HepG2 (cell line): ENCODE measurements at regions not wholly inside any gene's neighbourhood (a gene's known extent, or its start where the extent isn't known, plus 50 kb on each side); places are given as distances from the start of the nearest gene placed in this dataset.

Experiments used
- ATAC-seq: fragments of 200-7000 bp; cut with Tn5 transposase; 3 replicates; pipeline ENCODE4 v1.9.1; 2020; ENCODE audit warnings: mild to moderate bottlenecking, moderate library complexity
- BruUV-seq: library from RNA; stranded (reverse); fragments of 400-500 nt; replicated peaks from 2 replicates; lab custom pipeline; 2021; lab: Mats Ljungman, UMichigan
- CTCF ChIA-PET: fragments of 300-600 bp; formaldehyde crosslinking; extraction: SDS; loops from one replicate; lab custom pipeline; 2021; ENCODE audit warnings: low total read pairs, inconsistent platforms, low intra/inter-chr PET ratio; lab: Yijun Ruan, JAX
- POLR2A ChIA-PET: fragments of 350-600 bp; sonication (Branson Sonifier 250); formaldehyde crosslinking; loops from one replicate; lab custom pipeline; 2020; ENCODE audit warnings: antibody characterized with exemption, inconsistent platforms; lab: Yijun Ruan, JAX
- DNase-seq: peaks from one replicate; pipeline ENCODE4 v3.0.0-alpha.2; 2015; ENCODE audit warnings: low spot score
- FAIRE-seq: peaks from 3 replicates; lab custom pipeline; 2011; peaks lifted over from hg19 to GRCh38; lab: Jason Lieb, UNC
- H2AFZ ChIP-seq: one replicate; pipeline ENCODE4 v1.6.1; 2011; ENCODE audit warnings: low read length, inconsistent platforms
- H3K27ac ChIP-seq: fragments of 300-600 bp; 3 replicates; pipeline ENCODE4 v1.8.0; 2011; ENCODE audit warnings: mixed run types, mild to moderate bottlenecking, mixed read lengths, low read length, inconsistent platforms; ENCODE audit not compliant: insufficient read depth; ENCODE audit errors: extremely low read length
- H3K27me3 ChIP-seq, 2 experiments: fragments of 200-600 bp in 1 of 2; 2 replicates in 1 of 2; 3 replicates in 1 of 2; pipeline versions ENCODE4 v1.6.0 to v1.8.0; 2011; ENCODE audit warnings: low read length in 2 of 2, mild to moderate bottlenecking in 2 of 2, moderate library complexity in 2 of 2, inconsistent platforms in 1 of 2; ENCODE audit not compliant: insufficient read depth in 2 of 2, control insufficient read depth in 1 of 2
- H3K36me3 ChIP-seq, 2 experiments: fragments of 200-600 bp in 1 of 2; replicated peaks in 1 of 2; 2 replicates in 1 of 2; 3 replicates in 1 of 2; pipeline versions ENCODE4 v1.5.1 to v1.8.0; 2011; ENCODE audit warnings: low read length in 2 of 2, inconsistent platforms in 1 of 2; ENCODE audit not compliant: insufficient read depth in 2 of 2, control insufficient read depth in 1 of 2
- H3K4me1 ChIP-seq: 2 replicates; pipeline ENCODE4 v1.5.1; 2012; ENCODE audit warnings: low read length, inconsistent platforms; ENCODE audit not compliant: insufficient read depth
- H3K4me2 ChIP-seq: 2 replicates; pipeline ENCODE4 v1.6.0; 2011; ENCODE audit warnings: low read depth, low read length, inconsistent platforms
- H3K4me3 ChIP-seq, 3 experiments: fragments of 200-600 bp in 1 of 3; sonication (generic), shearing (Covaris generic) in 1 of 3; replicated peaks in 1 of 3; 2 replicates each; pipeline ENCODE4 v1.5.1; 2011 to 2016; ENCODE audit warnings: low read length in 3 of 3, inconsistent platforms in 2 of 3, low read depth in 2 of 3, mild to moderate bottlenecking in 2 of 3, control low read depth in 1 of 3, mixed read lengths in 1 of 3; ENCODE audit not compliant: insufficient read depth in 1 of 3
- H3K79me2 ChIP-seq: one replicate; pipeline ENCODE4 v1.6.1; 2011; ENCODE audit warnings: low read length, inconsistent platforms; ENCODE audit not compliant: insufficient read depth
- H3K9ac ChIP-seq: 2 replicates; pipeline ENCODE4 v1.6.0; 2011; ENCODE audit warnings: mild to moderate bottlenecking, low read depth, low read length, inconsistent platforms; ENCODE audit not compliant: insufficient read depth
- H3K9me3 ChIP-seq: 2 replicates; pipeline ENCODE4 v1.5.1; 2012; ENCODE audit warnings: mild to moderate bottlenecking, low read length
- H4K20me1 ChIP-seq: 2 replicates; pipeline ENCODE4 v1.6.0; 2011; ENCODE audit warnings: inconsistent platforms, mild to moderate bottlenecking, low read length, moderate library complexity; ENCODE audit not compliant: insufficient read depth
- E2F5 ChIP-seq: sonication (generic); formaldehyde crosslinking; conservative IDR thresholded peaks from 2 replicates; pipeline ENCODE4 v1.4.0; 2020; ENCODE audit warnings: missing genetic modification reagents
- ERF ChIP-seq: IDR thresholded peaks from 2 replicates; pipeline ENCODE4 v1.6.1; 2018; ENCODE audit warnings: missing biosample characterization, missing genetic modification reagents
- ETV5 ChIP-seq: IDR thresholded peaks from 2 replicates; pipeline ENCODE4 v1.6.1; 2018; ENCODE audit warnings: missing biosample characterization, missing genetic modification reagents, inconsistent platforms, borderline replicate concordance
- FOXK2 ChIP-seq: fragments of 450-650 bp; IDR thresholded peaks from 2 replicates; pipeline ENCODE4 v1.6.1; 2016
- HNRNPL ChIP-seq: fragments of 200-400 bp; formaldehyde crosslinking; IDR thresholded peaks from 2 replicates; pipeline ENCODE4 v1.6.1; 2017; ENCODE audit warnings: mild to moderate bottlenecking, low read depth, low read length
- IKZF1 ChIP-seq: fragments of 450-650 bp; IDR thresholded peaks from 2 replicates; pipeline ENCODE4 v1.7.1; 2016
- MAX ChIP-seq: IDR thresholded peaks from 2 replicates; pipeline ENCODE4 v1.6.1; 2012; ENCODE audit warnings: inconsistent platforms
- MLLT10 ChIP-seq: sonication (generic); formaldehyde crosslinking; IDR thresholded peaks from 2 replicates; pipeline ENCODE4 v1.4.0; 2020; ENCODE audit warnings: missing genetic modification reagents
- TFDP1 ChIP-seq: IDR thresholded peaks from 2 replicates; pipeline ENCODE4 v1.6.1; 2016; ENCODE audit warnings: missing compliant biosample characterization, missing genetic modification reagents, borderline replicate concordance
- ZNF350 ChIP-seq: sonication (generic); formaldehyde crosslinking; IDR thresholded peaks from 2 replicates; pipeline ENCODE4 v1.4.0; 2020; ENCODE audit warnings: mild to moderate bottlenecking, low read depth, missing genetic modification reagents, borderline replicate concordance
- ZNF720 ChIP-seq: sonication (generic); formaldehyde crosslinking; IDR thresholded peaks from 2 replicates; pipeline ENCODE4 v1.4.0; 2020; ENCODE audit warnings: missing genetic modification reagents
- WGBS: methylation state at CpG from one replicate; pipeline ENCODE4 v1.1.6; 2017; ENCODE audit warnings: low lambda C conversion rate; 5-methylcytosine and 5-hydroxymethylcytosine counted together
- in situ Hi-C: cut with HindIII; loops from 2 replicates; pipeline ENCODE4 v1.10.0; 2017; ENCODE audit warnings: low pct_unique_long_range_greater_than_20kb; ENCODE audit not compliant: extremely low pct_ligation_motif_present
- intact Hi-C: fragments of 100-400 bp; cut with micrococcal nuclease; formaldehyde crosslinking; loops from one replicate; pipeline ENCODE4 v1.10.0; 2022; ENCODE audit not compliant: unreplicated experiment

- H3K27me3 ChIP-seq = no peaks in the 10 kb centered on the region
- H2AFZ ChIP-seq = no peak overlapping the region
- no peak overlapping the region for H3K27ac ChIP-seq
- in situ Hi-C loops = no loop called here
- WGBS = 6% methylated on average over 3 of the region's 4 CpGs
- ChIA-PET POLR2A (no interaction called here), CTCF (no interaction called here)
- H3K9ac ChIP-seq = no peak overlapping the region
- no peaks in the 10 kb centered on the region for H3K4me1 ChIP-seq
- no peak for DNase-seq
- no peaks in the 10 kb centered on the region for H3K79me2 ChIP-seq
- H3K4me3 ChIP-seq = no peak overlapping the region
- no peak for ATAC-seq
- TF ChIP-seq TFDP1 (CRISPR knock-in tag) (no peak), FOXK2 (no peak), MLLT10 (CRISPR knock-in tag) (no peak), HNRNPL (no peak), MAX (no peak), ZNF720 (CRISPR knock-in tag) (no peak), ZNF350 (no peak)
- no peaks in the 10 kb centered on the region for H4K20me1 ChIP-seq
- BruUV-seq = no TSS peak
- no peak overlapping the region for H3K4me2 ChIP-seq
- intact Hi-C loops = no loop called here
- FAIRE-seq = no peak
- H3K9me3 ChIP-seq = peaks cover 49% of the 10 kb centered on the region
- H3K36me3 ChIP-seq = no peaks in the 10 kb centered on the region
Measured at GRCh38 chr1:71228241-71228640, 147.4 kb upstream of the ZRANB2 start.

- Histone ChIP-seq H2AFZ (no peak overlapping the region), H3K79me2 (no peaks in the 10 kb centered on the region), H4K20me1 (no peaks in the 10 kb centered on the region), H3K27ac (no peak overlapping the region), H3K4me1 (no peaks in the 10 kb centered on the region), H3K4me3 (no peak overlapping the region), H3K9ac (no peak overlapping the region), H3K4me2 (no peak overlapping the region), H3K9me3 (peaks cover 38% of the 10 kb centered on the region), H3K27me3 (no peaks in the 10 kb centered on the region), H3K36me3 (no peaks in the 10 kb centered on the region)
- intact Hi-C loops (no loop called here), in situ Hi-C loops (no loop called here)
- no peak for DNase-seq
- no peak for ATAC-seq
- no TSS peak for BruUV-seq
- WGBS = 19% methylated on average over 4 of the region's 4 CpGs
- CTCF ChIA-PET = no interaction called here
- FAIRE-seq = no peak
- TF ChIP-seq E2F5 (CRISPR knock-in tag) (no peak), ERF (CRISPR knock-in tag) (no peak), IKZF1 (no peak), ETV5 (CRISPR knock-in tag) (no peak)
- POLR2A ChIA-PET = no interaction called here
Measured at GRCh38 chr1:71224741-71225377, 144.0 kb upstream of the ZRANB2 start.
